ENCODE measurements at regions not wholly inside any gene's neighbourhood (a gene's known extent, or its start where the extent isn't known, plus 50 kb on each side); places are given as distances from the start of the nearest gene placed in this dataset.
"Not testable (repeated sequence)": the region's sequence is repeated elsewhere in the genome, so short reads cannot be mapped to it uniquely, and the experiment has no call there.

DNA sequence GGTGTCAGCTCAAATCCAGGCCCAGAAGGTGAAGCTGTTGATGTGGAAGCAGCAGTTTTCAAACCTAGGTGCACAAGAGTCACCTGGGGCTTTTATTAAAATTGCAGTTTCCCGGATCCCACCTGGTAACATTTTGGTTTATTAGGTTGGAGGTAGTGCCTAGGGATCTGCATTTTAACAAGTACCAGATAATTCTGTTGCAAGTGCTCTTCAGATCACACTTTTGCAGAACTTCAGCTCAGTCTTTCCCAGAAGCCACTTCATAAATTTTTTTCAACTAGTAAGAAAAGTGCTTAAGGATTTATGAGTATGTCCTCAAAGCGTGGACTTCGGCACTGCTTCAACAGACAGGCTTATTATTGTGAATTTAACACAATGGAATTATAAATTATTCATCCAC, 213.8 kb downstream of the ADRA2A start:
- H3K4me3 Mint-ChIP-seq, result no peak overlapping the region
- peaks cover 4% of the 10 kb centered on the region for H3K27me3 Mint-ChIP-seq (ENCODE audit: insufficient read depth)
- DNase-seq (ENCODE audit: low spot score), result no peak
- H3K9me3 Mint-ChIP-seq, result no peaks in the 10 kb centered on the region
- H3K27ac Mint-ChIP-seq, result no peak overlapping the region
- H3K4me1 Mint-ChIP-seq (ENCODE audit: low read depth), result no peaks in the 10 kb centered on the region
- no peaks in the 10 kb centered on the region for H3K36me3 Mint-ChIP-seq (ENCODE audit: low read depth)
- intact Hi-C loops (cut with micrococcal nuclease), result no loop called here

DNA sequence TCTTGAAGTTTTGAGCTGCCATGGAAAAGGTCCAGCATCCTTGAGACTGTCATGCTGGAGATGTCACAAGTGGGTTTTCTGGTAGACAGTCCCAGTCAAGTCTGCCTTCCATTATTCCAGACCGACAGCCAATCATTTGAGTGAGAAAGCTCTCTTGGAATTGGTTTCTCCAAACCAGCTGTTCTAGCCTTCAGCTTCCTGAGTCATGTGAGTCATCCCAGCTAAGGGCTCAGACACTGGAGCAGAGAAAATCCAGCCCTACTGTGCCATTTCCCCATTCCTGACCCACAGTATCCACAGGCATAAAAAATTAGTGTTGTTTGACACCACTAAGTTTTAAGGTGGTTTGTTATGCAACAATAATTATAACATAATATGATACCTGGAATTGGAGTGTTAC, 219.0 kb downstream of the ADRA2A start:
- no peak overlapping the region for H3K27ac Mint-ChIP-seq
- H3K36me3 Mint-ChIP-seq (ENCODE audit: low read depth), result no peaks in the 10 kb centered on the region

DNA sequence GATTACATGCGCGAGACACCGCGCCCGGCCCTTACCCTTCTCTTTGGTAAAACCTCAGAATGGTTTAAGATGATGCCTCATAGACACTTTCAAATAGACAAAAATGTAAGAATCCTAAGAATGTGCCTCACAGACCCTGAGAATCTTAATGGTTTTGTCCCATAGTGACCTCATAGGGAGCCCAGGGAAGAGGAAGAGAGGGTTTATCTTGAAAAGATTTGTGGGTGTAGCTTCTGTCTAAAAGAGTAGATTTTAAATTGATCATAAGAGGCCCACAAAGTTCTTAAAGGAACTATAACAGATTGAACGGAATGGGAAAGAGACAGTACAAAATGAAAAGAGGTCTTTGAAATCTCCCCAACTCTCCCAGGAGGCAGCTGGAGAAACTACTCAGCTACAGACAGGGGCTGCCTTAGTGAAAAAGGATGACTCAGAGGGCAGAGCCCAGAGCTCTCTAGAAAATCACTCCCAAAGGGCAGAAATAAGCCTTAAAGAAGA, 220.6 kb downstream of the ADRA2A start:
- no peaks in the 10 kb centered on the region for H3K9me3 Mint-ChIP-seq
- no peaks in the 10 kb centered on the region for H3K4me1 Mint-ChIP-seq (ENCODE audit: low read depth)
- no peaks in the 10 kb centered on the region for H3K36me3 Mint-ChIP-seq (ENCODE audit: low read depth)
- H3K27ac Mint-ChIP-seq, result no peak overlapping the region
- no peak for DNase-seq (ENCODE audit: low spot score)
- H3K4me3 Mint-ChIP-seq, result no peak overlapping the region
- H3K27me3 Mint-ChIP-seq (ENCODE audit: insufficient read depth), result peaks cover 4% of the 10 kb centered on the region
- intact Hi-C loops (cut with micrococcal nuclease), result no loop called here

More for the DNA sequence above, 219.0 kb downstream of the ADRA2A start:
- H3K4me1 Mint-ChIP-seq (ENCODE audit: low read depth), result no peaks in the 10 kb centered on the region
- DNase-seq (ENCODE audit: low spot score), result no peak
- H3K9me3 Mint-ChIP-seq, result no peaks in the 10 kb centered on the region
- peaks cover 4% of the 10 kb centered on the region for H3K27me3 Mint-ChIP-seq (ENCODE audit: insufficient read depth)
- intact Hi-C loops (cut with micrococcal nuclease), result no loop called here
- H3K4me3 Mint-ChIP-seq, result no peak overlapping the region

DNA sequence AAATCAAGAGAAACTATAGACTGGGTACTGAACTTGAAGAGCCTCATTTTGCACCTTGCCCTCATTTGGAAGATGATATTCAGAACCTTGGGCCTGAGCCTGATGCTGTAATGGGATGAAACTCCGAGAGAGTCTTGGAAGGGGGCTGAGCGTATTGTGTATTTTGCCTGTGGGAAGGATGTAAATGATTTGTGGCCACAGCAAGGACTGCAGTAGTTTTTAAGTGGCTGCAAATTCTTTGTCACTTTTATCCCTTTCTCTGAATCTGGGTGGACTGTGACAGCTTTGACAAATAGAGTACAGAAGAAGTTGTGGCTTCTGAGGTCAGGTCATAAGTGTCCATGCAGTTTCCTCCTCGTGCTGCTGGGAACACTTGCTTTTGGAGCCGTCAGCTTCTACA, 221.2 kb downstream of the ADRA2A start:
- Mint-ChIP-seq H3K9me3 (no peaks in the 10 kb centered on the region), H3K36me3 (ENCODE audit: low read depth) (no peaks in the 10 kb centered on the region), H3K4me3 (no peak overlapping the region), H3K4me1 (ENCODE audit: low read depth) (no peaks in the 10 kb centered on the region), H3K27me3 (ENCODE audit: insufficient read depth) (peaks cover 1% of the 10 kb centered on the region), H3K27ac (no peak overlapping the region)
- intact Hi-C loops (cut with micrococcal nuclease), result no loop called here
- no peak for DNase-seq (ENCODE audit: low spot score)

DNA sequence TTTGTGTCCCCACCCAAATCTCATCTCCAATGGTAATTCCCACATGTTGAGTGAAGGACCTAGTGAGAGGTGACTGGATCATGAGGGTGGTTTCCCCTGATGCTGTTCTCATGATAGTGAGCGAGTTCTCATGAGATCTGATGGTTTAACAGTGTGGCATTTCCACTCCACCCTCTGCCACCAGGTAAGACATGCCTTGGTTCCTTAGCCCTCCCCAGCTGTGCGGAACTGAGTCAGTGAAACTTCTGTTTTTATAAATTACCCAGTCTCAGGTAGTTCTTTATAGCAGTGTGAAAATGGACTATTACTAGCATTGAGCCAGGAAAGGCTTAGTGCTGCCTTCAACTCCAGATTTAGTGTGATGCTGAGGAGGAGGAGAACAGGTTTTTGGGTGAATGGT, 222.2 kb downstream of the ADRA2A start:
- Mint-ChIP-seq H3K27me3 (ENCODE audit: insufficient read depth) (peaks cover 2% of the 10 kb centered on the region), H3K27ac (no peak overlapping the region), H3K4me3 (no peak overlapping the region), H3K4me1 (ENCODE audit: low read depth) (no peaks in the 10 kb centered on the region), H3K9me3 (no peaks in the 10 kb centered on the region), H3K36me3 (ENCODE audit: low read depth) (no peaks in the 10 kb centered on the region)
- DNase-seq (ENCODE audit: low spot score), result no peak
- intact Hi-C loops (cut with micrococcal nuclease), result no loop called here

DNA sequence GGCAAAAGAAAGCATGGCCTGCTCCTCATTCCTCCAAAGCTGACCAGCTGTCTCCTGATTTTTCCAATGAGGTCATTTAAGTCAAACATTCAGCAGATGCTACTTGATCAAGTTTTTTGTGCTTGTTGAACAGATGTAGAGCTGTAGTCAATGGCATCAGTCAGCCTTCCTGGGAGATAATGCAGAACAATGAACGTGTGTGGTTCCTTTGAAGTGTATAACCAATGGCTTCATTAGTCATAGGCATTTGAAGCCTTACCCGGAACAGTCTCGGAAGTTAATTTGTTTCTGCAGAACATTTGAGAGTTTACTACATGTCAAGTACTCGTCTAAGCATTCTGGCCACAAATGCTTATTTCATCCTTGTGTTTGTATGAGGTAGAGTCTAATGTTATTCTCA, 227.1 kb downstream of the ADRA2A start:
- no peak for DNase-seq (ENCODE audit: low spot score)
- no peaks in the 10 kb centered on the region for H3K9me3 Mint-ChIP-seq
- H3K27ac Mint-ChIP-seq, result no peak overlapping the region
- no peaks in the 10 kb centered on the region for H3K36me3 Mint-ChIP-seq (ENCODE audit: low read depth)
- no peaks in the 10 kb centered on the region for H3K4me1 Mint-ChIP-seq (ENCODE audit: low read depth)
- intact Hi-C loops (cut with micrococcal nuclease), result no loop called here
- peaks cover 2% of the 10 kb centered on the region for H3K27me3 Mint-ChIP-seq (ENCODE audit: insufficient read depth)
- H3K4me3 Mint-ChIP-seq, result no peak overlapping the region

DNA sequence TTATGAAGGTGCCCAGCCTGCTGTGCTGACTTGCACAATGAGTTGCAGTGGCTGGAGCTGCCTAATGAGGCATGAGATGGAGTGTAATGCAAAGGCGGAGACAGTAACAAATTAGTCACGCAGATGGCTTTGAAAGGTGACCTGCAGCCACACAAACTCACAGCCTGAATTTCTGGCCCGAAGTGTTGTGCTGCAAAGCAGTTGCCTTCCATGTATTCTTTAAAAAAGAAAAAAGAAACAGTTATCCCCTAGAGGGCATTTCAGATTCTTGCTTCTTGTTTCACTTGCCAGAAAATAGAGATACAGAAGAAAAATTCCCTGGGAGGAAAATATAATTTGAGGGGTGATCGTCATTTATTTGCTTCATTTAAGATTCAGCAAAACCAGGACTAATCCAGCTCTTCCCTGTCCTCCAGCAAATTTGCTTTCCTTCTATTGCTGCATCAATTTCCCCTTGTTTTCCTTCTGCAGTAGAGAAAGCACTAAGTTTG, 239.9 kb downstream of the ADRA2A start:
- Mint-ChIP-seq H3K36me3 (ENCODE audit: low read depth) (no peaks in the 10 kb centered on the region), H3K4me1 (ENCODE audit: low read depth) (no peaks in the 10 kb centered on the region), H3K27ac (no peak overlapping the region), H3K27me3 (ENCODE audit: insufficient read depth) (peaks cover 2% of the 10 kb centered on the region), H3K9me3 (no peaks in the 10 kb centered on the region), H3K4me3 (no peak overlapping the region)
- DNase-seq (ENCODE audit: low spot score), result no peak
- intact Hi-C loops (cut with micrococcal nuclease), result no loop called here

DNA sequence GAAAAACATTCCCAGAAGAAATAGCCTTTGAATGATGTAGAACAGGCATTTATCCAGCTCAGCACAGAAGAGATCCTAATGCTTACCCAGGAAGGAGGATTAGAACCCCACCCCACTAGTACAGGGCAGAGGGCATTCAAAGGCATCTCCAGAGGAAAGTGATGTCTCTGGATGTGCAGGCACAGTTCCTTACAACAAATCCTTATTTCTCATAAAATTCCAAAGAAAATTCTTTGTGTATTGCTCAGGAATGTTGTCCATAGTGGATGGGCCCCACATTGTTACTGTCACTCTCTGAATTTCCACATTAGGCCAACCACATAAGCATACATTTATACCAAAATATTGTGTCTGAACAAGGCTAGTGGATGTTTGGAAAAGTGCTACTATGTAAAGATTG, 243.0 kb downstream of the ADRA2A start:
- H3K9me3 Mint-ChIP-seq, result no peaks in the 10 kb centered on the region
- no peaks in the 10 kb centered on the region for H3K36me3 Mint-ChIP-seq (ENCODE audit: low read depth)
- H3K27me3 Mint-ChIP-seq (ENCODE audit: insufficient read depth), result peaks cover 2% of the 10 kb centered on the region
- no peak overlapping the region for H3K27ac Mint-ChIP-seq
- no peak for DNase-seq (ENCODE audit: low spot score)
- no peak overlapping the region for H3K4me3 Mint-ChIP-seq
- H3K4me1 Mint-ChIP-seq (ENCODE audit: low read depth), result no peaks in the 10 kb centered on the region
- intact Hi-C loops (cut with micrococcal nuclease), result no loop called here

DNA sequence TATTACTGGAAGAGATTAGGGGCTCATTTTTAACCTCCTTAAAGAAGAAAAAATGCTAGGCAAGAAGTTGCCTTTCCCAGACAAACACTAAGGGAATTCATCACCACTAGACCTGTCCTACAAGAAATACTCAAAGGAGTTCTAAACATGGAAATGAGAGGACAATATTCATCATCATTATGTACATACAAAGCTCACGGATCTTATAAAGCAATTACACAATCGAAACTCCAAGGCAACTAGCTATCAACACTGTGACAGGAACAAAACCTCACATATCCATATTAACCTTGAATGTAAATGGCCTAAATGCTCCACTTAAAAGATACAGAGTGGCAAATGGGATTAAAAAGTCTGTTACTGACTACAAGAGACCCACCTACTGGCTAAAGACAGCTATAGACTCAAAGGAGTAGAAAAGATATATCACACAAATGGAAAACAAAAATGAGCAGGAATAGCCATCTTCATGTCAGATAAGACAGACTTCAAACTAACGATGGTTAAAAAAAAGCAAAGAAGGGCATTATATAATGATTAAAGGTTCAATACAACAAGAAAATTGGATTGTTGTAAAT, 246.6 kb downstream of the ADRA2A start:
- no peaks in the 10 kb centered on the region for H3K4me1 Mint-ChIP-seq (ENCODE audit: low read depth)
- no peaks in the 10 kb centered on the region for H3K27me3 Mint-ChIP-seq (ENCODE audit: insufficient read depth)
- H3K9me3 Mint-ChIP-seq, result no peaks in the 10 kb centered on the region
- no peak for DNase-seq (ENCODE audit: low spot score)
- H3K27ac Mint-ChIP-seq, result no peak overlapping the region
- H3K4me3 Mint-ChIP-seq, result no peak overlapping the region
- intact Hi-C loops (cut with micrococcal nuclease), result no loop called here
- no peaks in the 10 kb centered on the region for H3K36me3 Mint-ChIP-seq (ENCODE audit: low read depth)

DNA sequence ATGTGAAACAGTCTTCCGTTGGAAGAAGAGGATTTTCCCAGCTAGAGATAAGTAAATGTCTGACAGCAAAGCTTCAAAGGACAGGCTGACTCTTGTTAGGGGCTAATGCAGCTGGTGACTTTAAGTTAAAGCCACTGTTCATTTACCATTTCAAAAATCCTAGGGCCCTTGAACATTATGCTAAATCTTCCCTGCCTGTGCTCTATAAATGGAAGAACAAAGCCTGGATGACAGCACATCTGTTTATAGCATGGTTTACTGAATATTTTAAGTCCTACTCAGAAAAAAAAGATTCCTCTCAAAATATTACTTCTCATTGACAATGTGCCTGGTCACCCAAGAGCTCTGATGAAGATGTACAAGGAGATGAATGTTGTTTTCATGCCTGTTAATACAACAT, 255.3 kb downstream of the ADRA2A start:
- H3K4me1 Mint-ChIP-seq (ENCODE audit: low read depth); H3K9me3 Mint-ChIP-seq; H3K4me3 Mint-ChIP-seq; H3K27me3 Mint-ChIP-seq (ENCODE audit: insufficient read depth); intact Hi-C loops (cut with micrococcal nuclease); DNase-seq (ENCODE audit: low spot score); H3K36me3 Mint-ChIP-seq (ENCODE audit: low read depth); H3K27ac Mint-ChIP-seq: not testable (repeated sequence)

DNA sequence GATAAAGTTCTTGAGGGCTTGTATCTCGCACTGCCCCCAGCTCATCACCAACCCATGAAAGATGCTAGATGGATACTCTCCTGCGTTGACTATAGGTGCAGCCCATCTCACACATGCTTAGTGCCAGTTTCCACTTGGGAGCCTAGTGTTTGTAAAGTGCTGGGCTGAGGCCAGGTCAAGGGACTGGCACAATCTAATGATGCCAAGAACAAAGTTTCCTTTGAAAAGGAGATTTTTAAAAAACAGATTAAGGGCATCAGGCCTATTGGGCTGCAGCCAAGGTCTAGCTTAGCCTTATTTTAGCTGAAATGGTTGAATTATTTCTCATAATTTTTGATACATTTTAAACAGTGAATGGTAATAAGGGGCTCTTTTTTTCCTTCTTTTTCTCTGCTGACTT, 259.0 kb downstream of the ADRA2A start:
- no peak overlapping the region for H3K4me3 Mint-ChIP-seq
- DNase-seq (ENCODE audit: low spot score), result no peak
- peaks cover 9% of the 10 kb centered on the region for H3K9me3 Mint-ChIP-seq
- H3K27ac Mint-ChIP-seq, result no peak overlapping the region
- intact Hi-C loops (cut with micrococcal nuclease), result no loop called here
- no peaks in the 10 kb centered on the region for H3K36me3 Mint-ChIP-seq (ENCODE audit: low read depth)
- H3K27me3 Mint-ChIP-seq (ENCODE audit: insufficient read depth), result no peaks in the 10 kb centered on the region
- H3K4me1 Mint-ChIP-seq (ENCODE audit: low read depth), result no peaks in the 10 kb centered on the region

DNA sequence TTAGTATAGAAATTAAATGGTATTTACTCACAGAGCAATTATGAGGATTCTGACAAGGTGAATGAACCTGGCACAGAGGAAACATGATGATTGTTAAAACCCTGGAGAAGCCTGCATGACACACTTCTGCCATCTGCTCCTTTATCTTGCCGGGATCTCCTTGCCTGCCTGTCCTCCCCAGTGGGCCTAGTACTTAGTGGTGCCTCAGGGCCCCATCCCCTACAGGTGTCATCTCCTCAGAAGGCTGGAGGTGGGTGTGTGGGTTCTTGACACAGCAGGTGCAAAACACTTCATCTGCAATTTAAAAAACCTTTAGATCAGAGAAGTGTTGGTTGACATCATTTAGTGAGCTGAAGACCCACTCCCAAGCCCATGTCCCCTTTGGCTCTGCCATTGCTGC, 261.2 kb downstream of the ADRA2A start:
- Mint-ChIP-seq H3K9me3 (peaks cover 27% of the 10 kb centered on the region), H3K4me3 (no peak overlapping the region), H3K27me3 (ENCODE audit: insufficient read depth) (no peaks in the 10 kb centered on the region), H3K4me1 (ENCODE audit: low read depth) (no peaks in the 10 kb centered on the region), H3K27ac (no peak overlapping the region), H3K36me3 (ENCODE audit: low read depth) (no peaks in the 10 kb centered on the region)
- no peak for DNase-seq (ENCODE audit: low spot score)
- intact Hi-C loops (cut with micrococcal nuclease), result no loop called here

DNA sequence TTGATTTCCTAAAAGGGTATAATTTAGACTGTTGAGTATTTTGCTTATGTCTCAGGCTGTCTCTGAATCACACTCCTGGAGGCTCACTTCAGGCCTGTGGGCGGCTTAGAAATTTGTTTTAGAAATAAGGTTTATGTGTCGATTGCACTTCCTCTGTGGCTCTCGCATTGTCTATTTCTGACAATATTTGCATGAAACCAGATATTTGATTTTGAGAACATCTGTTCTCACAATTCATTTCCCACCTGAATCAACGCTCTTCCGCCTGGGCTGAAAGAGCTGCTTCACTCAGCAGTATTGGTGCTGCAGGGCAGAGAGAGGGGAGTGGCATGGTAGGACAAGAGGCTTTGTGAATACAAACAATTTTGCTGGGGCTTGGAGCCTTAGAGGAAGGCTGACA, 262.0 kb downstream of the ADRA2A start:
- no peaks in the 10 kb centered on the region for H3K27me3 Mint-ChIP-seq (ENCODE audit: insufficient read depth)
- no peaks in the 10 kb centered on the region for H3K4me1 Mint-ChIP-seq (ENCODE audit: low read depth)
- H3K4me3 Mint-ChIP-seq, result no peak overlapping the region
- DNase-seq (ENCODE audit: low spot score), result no peak
- H3K9me3 Mint-ChIP-seq, result peaks cover 30% of the 10 kb centered on the region
- no peaks in the 10 kb centered on the region for H3K36me3 Mint-ChIP-seq (ENCODE audit: low read depth)
- intact Hi-C loops (cut with micrococcal nuclease), result no loop called here
- no peak overlapping the region for H3K27ac Mint-ChIP-seq

DNA sequence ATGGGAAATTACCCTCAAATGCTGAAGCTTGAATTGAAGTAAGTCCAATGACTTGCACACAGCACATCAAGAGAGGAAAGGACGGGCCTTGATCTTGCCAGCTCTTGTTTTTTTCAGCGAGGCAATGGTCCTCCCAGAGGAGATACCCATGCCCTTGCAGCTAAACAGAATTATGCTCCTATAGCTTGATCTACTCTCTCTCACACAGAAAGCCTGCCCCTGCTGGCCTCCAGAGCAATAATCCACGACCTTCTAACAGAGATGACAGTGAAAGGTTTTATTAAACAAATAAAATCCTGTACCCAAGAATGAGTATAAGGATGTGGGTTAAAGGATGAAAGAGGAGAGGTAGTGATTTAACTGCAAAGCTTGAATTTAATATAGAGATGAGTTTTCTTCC, 268.0 kb downstream of the ADRA2A start:
- intact Hi-C loops (cut with micrococcal nuclease), result no loop called here
- Mint-ChIP-seq H3K4me1 (ENCODE audit: low read depth) (no peaks in the 10 kb centered on the region), H3K27me3 (ENCODE audit: insufficient read depth) (no peaks in the 10 kb centered on the region), H3K4me3 (no peak overlapping the region), H3K9me3 (peaks cover 30% of the 10 kb centered on the region), H3K27ac (no peak overlapping the region), H3K36me3 (ENCODE audit: low read depth) (no peaks in the 10 kb centered on the region)
- DNase-seq (ENCODE audit: low spot score), result no peak

Data from activated T-helper 1 cell treated with anti-CD3 and anti-CD28 coated beads, Interleukin-12 subunit alpha, Interleukin-12 subunit beta, Interleukin-2, Interleukin-4 antibody, amounts not matched to agents 30 ng/mL and 10 ng/mL and 1 ng/mL, durations not matched to agents 14 hours and 24 hours and 36 hours (primary cell).